ENCODE measurements at regions not wholly inside any gene's neighbourhood (a gene's known extent, or its start where the extent isn't known, plus 50 kb on each side); places are given as distances from the start of the nearest gene placed in this dataset.

- TF ChIP-seq, protein P1, sequence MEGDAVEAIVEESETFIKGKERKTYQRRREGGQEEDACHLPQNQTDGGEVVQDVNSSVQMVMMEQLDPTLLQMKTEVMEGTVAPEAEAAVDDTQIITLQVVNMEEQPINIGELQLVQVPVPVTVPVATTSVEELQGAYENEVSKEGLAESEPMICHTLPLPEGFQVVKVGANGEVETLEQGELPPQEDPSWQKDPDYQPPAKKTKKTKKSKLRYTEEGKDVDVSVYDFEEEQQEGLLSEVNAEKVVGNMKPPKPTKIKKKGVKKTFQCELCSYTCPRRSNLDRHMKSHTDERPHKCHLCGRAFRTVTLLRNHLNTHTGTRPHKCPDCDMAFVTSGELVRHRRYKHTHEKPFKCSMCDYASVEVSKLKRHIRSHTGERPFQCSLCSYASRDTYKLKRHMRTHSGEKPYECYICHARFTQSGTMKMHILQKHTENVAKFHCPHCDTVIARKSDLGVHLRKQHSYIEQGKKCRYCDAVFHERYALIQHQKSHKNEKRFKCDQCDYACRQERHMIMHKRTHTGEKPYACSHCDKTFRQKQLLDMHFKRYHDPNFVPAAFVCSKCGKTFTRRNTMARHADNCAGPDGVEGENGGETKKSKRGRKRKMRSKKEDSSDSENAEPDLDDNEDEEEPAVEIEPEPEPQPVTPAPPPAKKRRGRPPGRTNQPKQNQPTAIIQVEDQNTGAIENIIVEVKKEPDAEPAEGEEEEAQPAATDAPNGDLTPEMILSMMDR (IDR thresholded peaks at IDR 0.05; ENCODE audit: poor library complexity) = no peak
- no peak for TF ChIP-seq EZH2 (IDR thresholded peaks at IDR 0.05; ENCODE audit: borderline replicate concordance)
Measured at GRCh38 chr7:84848219-84848973, 338.5 kb downstream of the SEMA3D start.
